ENCODE measurements at regions not wholly inside any gene's neighbourhood (a gene's known extent, or its start where the extent isn't known, plus 50 kb on each side); places are given as distances from the start of the nearest gene placed in this dataset.

- Histone ChIP-seq H3K79me2 (ENCODE audit: insufficient read depth, low read length) (no peaks in the 10 kb centered on the region), H4K20me1 (ENCODE audit: insufficient read depth, low read length) (no peaks in the 10 kb centered on the region), H3K4me1 (ENCODE audit: insufficient read depth, low read length) (no peaks in the 10 kb centered on the region), H3K36me3 (ENCODE audit: insufficient read depth, low read length) (no peaks in the 10 kb centered on the region), H3K27ac (ENCODE audit: low read depth, low read length) (no peak overlapping the region), H3K27me3 (ENCODE audit: insufficient read depth, low read length) (no peaks in the 10 kb centered on the region), H3K9me3 (ENCODE audit: low read depth, low read length) (no peaks in the 10 kb centered on the region), H2AFZ (ENCODE audit: low read length) (no peak overlapping the region), H3K4me3 (ENCODE audit: insufficient read depth, low read length) (no peak overlapping the region), H3K4me2 (ENCODE audit: insufficient read depth, low read length) (no peak overlapping the region)
- no peak for TF ChIP-seq CTCF (IDR thresholded peaks at IDR 0.05; ENCODE audit: extremely low read depth, low read depth, low read length)
- no peak for DNase-seq (ENCODE audit: insufficient read length, low spot score, missing footprints)
Observed at GRCh38 chr13:80883545-80883944, 542.6 kb upstream of the SPRY2 start.

DNA sequence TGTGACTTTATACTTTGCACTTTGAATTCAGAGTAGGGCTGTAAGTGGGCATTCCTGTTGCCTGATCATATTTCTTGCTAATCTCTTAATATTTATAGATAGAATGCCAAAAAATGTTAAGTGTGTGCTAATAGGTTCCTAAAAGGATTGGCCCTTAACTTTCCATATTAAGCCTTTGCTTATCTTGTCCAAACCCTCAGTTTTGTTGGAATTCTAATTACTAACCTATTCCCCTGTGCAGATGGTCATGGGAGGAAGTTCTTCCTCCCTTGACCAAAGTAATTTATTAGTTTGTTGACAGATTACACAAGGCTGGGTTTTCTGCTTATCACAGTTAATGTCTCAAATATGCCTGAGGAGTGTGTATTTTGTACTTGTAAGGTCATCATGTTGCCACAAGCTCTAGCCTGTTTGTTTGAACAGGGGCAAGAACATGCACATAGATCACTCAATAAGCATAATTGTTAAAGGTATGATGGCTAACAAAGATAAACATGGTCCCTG is 541.1 kb upstream of the SPRY2 start:
- no peak overlapping the region for H3K4me2 ChIP-seq (ENCODE audit: insufficient read depth, low read length)
- no peak for TF ChIP-seq CTCF (IDR thresholded peaks at IDR 0.05; ENCODE audit: extremely low read depth, low read depth, low read length)
- H3K27ac ChIP-seq (ENCODE audit: low read depth, low read length): no peak overlapping the region
- no peaks in the 10 kb centered on the region for H3K4me1 ChIP-seq (ENCODE audit: insufficient read depth, low read length)
- no peak for DNase-seq (ENCODE audit: insufficient read length, low spot score, missing footprints)
- H3K9me3 ChIP-seq (ENCODE audit: low read depth, low read length): no peaks in the 10 kb centered on the region
- no peaks in the 10 kb centered on the region for H3K27me3 ChIP-seq (ENCODE audit: insufficient read depth, low read length)
- H3K79me2 ChIP-seq (ENCODE audit: insufficient read depth, low read length): no peaks in the 10 kb centered on the region
- no peaks in the 10 kb centered on the region for H4K20me1 ChIP-seq (ENCODE audit: insufficient read depth, low read length)
- H3K4me3 ChIP-seq (ENCODE audit: insufficient read depth, low read length): no peak overlapping the region
- no peak overlapping the region for H2AFZ ChIP-seq (ENCODE audit: low read length)
- H3K36me3 ChIP-seq (ENCODE audit: insufficient read depth, low read length): no peaks in the 10 kb centered on the region

DNA sequence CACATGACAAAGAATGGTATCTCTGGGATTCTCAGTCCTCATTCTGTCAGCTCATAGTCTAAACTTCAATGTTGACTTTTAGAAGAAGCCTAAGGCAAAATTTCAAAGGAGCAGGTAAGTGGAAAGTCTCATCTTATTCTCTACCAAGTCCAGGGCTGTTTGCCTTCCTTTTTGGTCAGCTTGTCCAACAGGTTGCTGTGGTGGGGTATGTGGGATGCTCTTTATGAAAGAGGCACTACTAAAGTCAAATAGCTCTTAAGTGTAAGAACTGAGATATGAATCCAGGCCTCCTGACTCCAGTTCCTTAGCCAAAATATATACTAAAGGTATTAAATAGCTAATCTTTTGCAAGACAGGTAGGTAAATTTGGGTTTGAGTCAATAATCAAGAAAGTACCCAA is 540.6 kb upstream of the SPRY2 start:
- Histone ChIP-seq H3K27ac (ENCODE audit: low read depth, low read length) (no peak overlapping the region), H3K36me3 (ENCODE audit: insufficient read depth, low read length) (no peaks in the 10 kb centered on the region), H2AFZ (ENCODE audit: low read length) (no peak overlapping the region), H3K4me1 (ENCODE audit: insufficient read depth, low read length) (no peaks in the 10 kb centered on the region), H3K79me2 (ENCODE audit: insufficient read depth, low read length) (no peaks in the 10 kb centered on the region), H3K4me3 (ENCODE audit: insufficient read depth, low read length) (no peak overlapping the region), H3K9me3 (ENCODE audit: low read depth, low read length) (no peaks in the 10 kb centered on the region), H3K4me2 (ENCODE audit: insufficient read depth, low read length) (no peak overlapping the region), H3K27me3 (ENCODE audit: insufficient read depth, low read length) (no peaks in the 10 kb centered on the region), H4K20me1 (ENCODE audit: insufficient read depth, low read length) (no peaks in the 10 kb centered on the region)
- DNase-seq (ENCODE audit: insufficient read length, low spot score, missing footprints): no peak
- no peak for TF ChIP-seq CTCF (IDR thresholded peaks at IDR 0.05; ENCODE audit: extremely low read depth, low read depth, low read length)

DNA sequence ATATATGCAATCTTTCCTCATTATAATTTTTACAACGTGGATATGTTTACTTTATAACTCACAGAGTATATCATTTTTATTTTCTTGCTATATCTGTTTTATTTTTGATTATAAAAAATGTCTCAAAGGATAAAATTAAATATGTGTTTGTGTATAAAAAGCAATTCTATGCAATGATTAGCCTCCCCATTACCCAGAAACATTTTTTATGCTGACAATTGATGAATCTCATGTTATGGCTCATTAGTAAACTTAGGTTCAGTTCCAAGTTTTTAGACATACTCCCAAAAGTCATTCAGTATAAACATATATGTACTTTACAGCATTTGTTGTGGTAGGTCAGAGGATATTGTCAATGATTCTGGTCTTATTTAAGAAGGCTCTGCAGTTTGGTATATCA is 540.1 kb upstream of the SPRY2 start:
- no peak overlapping the region for H2AFZ ChIP-seq (ENCODE audit: low read length)
- H3K27me3 ChIP-seq (ENCODE audit: insufficient read depth, low read length): no peaks in the 10 kb centered on the region
- H3K9me3 ChIP-seq (ENCODE audit: low read depth, low read length): no peaks in the 10 kb centered on the region
- H3K4me2 ChIP-seq (ENCODE audit: insufficient read depth, low read length): no peak overlapping the region
- TF ChIP-seq CTCF (IDR thresholded peaks at IDR 0.05; ENCODE audit: extremely low read depth, low read depth, low read length): no peak
- H4K20me1 ChIP-seq (ENCODE audit: insufficient read depth, low read length): no peaks in the 10 kb centered on the region
- H3K36me3 ChIP-seq (ENCODE audit: insufficient read depth, low read length): no peaks in the 10 kb centered on the region
- no peak overlapping the region for H3K4me3 ChIP-seq (ENCODE audit: insufficient read depth, low read length)
- H3K79me2 ChIP-seq (ENCODE audit: insufficient read depth, low read length): no peaks in the 10 kb centered on the region
- H3K4me1 ChIP-seq (ENCODE audit: insufficient read depth, low read length): no peaks in the 10 kb centered on the region
- no peak for DNase-seq (ENCODE audit: insufficient read length, low spot score, missing footprints)
- no peak overlapping the region for H3K27ac ChIP-seq (ENCODE audit: low read depth, low read length)

Data from osteoblast (primary cell).